GM10248 (cell line): ENCODE measurements at regions not wholly inside any gene's neighbourhood (a gene's known extent, or its start where the extent isn't known, plus 50 kb on each side); places are given as distances from the start of the nearest gene placed in this dataset.
A peak's percentile ranks its signal among the peaks of the same experiment; 100 is the strongest.

ENCODE experiments used
- CTCF ChIA-PET: fragments of 300-600 bp; sonication (Branson Sonifier 250); formaldehyde crosslinking; extraction: SDS; loops from one replicate; lab custom pipeline; 2021; ENCODE audit warnings: antibody characterized with exemption; lab: Yijun Ruan, JAX
- POLR2A ChIA-PET: fragments of 350-650 bp; sonication (Branson Sonifier 250); formaldehyde crosslinking; extraction: SDS; loops from one replicate; lab custom pipeline; 2020; ENCODE audit warnings: antibody characterized with exemption; lab: Yijun Ruan, JAX
- DNase-seq: peaks from one replicate; pipeline ENCODE4 v3.0.0; 2012; ENCODE audit errors: extremely low spot score
- TF ChIP-seq, protein P1 (sequence below): IDR thresholded peaks from 2 replicates; pipeline ENCODE4 v1.5.1; 2012; ENCODE audit warnings: mild to moderate bottlenecking, low read depth; ENCODE audit errors: extremely low read depth, missing control alignments, control extremely low read depth

DNA sequence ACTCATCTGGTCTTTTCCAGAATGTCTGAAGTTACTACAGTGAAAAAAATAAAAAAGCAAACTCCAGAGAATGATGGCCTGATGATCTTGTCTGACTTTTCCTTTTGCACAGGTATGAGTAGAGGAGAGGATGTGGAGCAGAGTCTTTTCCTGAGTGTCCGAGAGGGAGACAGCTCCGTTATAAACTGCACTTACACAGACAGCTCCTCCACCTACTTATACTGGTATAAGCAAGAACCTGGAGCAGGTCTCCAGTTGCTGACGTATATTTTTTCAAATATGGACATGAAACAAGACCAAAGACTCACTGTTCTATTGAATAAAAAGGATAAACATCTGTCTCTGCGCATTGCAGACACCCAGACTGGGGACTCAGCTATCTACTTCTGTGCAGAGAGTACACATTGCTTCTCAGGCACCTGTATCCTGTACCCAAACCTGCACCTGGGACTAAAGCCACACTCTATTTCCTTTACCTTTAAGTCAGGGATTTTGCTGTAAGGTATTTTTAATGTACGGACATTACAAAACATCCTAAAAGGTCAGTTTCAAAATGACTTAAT is 75.8 kb upstream of the OR4E1 start:
- TF ChIP-seq, protein P1, sequence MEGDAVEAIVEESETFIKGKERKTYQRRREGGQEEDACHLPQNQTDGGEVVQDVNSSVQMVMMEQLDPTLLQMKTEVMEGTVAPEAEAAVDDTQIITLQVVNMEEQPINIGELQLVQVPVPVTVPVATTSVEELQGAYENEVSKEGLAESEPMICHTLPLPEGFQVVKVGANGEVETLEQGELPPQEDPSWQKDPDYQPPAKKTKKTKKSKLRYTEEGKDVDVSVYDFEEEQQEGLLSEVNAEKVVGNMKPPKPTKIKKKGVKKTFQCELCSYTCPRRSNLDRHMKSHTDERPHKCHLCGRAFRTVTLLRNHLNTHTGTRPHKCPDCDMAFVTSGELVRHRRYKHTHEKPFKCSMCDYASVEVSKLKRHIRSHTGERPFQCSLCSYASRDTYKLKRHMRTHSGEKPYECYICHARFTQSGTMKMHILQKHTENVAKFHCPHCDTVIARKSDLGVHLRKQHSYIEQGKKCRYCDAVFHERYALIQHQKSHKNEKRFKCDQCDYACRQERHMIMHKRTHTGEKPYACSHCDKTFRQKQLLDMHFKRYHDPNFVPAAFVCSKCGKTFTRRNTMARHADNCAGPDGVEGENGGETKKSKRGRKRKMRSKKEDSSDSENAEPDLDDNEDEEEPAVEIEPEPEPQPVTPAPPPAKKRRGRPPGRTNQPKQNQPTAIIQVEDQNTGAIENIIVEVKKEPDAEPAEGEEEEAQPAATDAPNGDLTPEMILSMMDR: no peak
- ChIA-PET CTCF (interaction anchor here (0.9 to 1.8 kb wide), 6 partner anchors 11 to 103 kb away, joined by 3 to 6 read pairs (median 4); no protein-coding TSS in a partner anchor), POLR2A (no interaction called here)
- no peak for DNase-seq

GRCh38 chr14:21748869-21749303 is 75.3 kb upstream of the OR4E1 start:
- CTCF ChIA-PET: interaction anchor here (0.9 to 1.8 kb wide), 6 partner anchors 10 to 104 kb away, joined by 3 to 6 read pairs (median 4); no protein-coding TSS in a partner anchor
- POLR2A ChIA-PET: no interaction called here
- TF ChIP-seq, protein P1: peak; percentile 80
- DNase-seq: peak; percentile 25

- CTCF ChIA-PET: interaction anchor here (0.9 to 1.9 kb wide), 4 partner anchors 12 to 33 kb away, joined by 3 to 5 read pairs (median 4); no protein-coding TSS in a partner anchor
- TF ChIP-seq, protein P1: no peak
- POLR2A ChIA-PET: no interaction called here
- no peak for DNase-seq
Observed at GRCh38 chr14:21735639-21736307, 62.2 kb upstream of the OR4E1 start.

GRCh38 chr14:21735200-21735599 is 61.6 kb upstream of the OR4E1 start:
- TF ChIP-seq, protein P1: no peak
- CTCF ChIA-PET: interaction anchor here (1.3 to 1.9 kb wide), 5 partner anchors 11 to 33 kb away, joined by 5 to 15 read pairs (median 5); no protein-coding TSS in a partner anchor
- POLR2A ChIA-PET: no interaction called here
- no peak for DNase-seq

GRCh38 chr14:21734457-21735074 is 60.9 kb upstream of the OR4E1 start:
- ChIA-PET POLR2A (no interaction called here), CTCF (interaction anchor here (0.9 to 1.9 kb wide), 8 partner anchors 10 to 69 kb away, joined by 3 to 15 read pairs (median 5); no protein-coding TSS in a partner anchor)
- DNase-seq: peak; percentile 35
- TF ChIP-seq, protein P1: peak; percentile 49

DNA sequence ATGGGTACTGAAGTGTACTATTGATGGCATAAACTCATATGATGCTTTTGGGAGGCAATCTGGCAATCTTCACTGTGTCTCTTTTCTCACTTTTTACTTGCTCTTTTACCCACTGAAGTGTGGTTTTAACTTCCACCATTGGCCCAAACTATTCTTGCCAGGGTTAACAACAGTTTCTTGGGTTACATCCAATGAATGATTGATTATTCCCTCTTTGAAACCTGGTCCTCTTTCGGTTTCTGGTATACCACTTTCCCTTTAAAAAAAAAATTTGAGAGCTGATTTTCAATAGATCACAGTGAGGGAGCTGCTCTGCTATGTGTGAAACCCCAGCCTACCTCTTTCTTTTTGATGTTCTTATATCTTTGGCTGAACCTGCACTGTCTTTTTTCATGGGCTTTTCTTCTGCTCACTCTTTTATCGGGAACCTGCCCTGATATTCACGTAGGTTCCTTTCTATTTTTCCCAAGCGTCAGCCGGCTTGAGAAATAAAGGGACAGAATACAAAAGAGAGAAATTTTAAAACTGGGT is 56.1 kb upstream of the OR4E1 start:
- CTCF ChIA-PET: no interaction called here
- DNase-seq: no peak
- POLR2A ChIA-PET: no interaction called here
- TF ChIP-seq, protein P1: no peak
